Neural crest cell (in vitro differentiated cells): ENCODE measurements at regions not wholly inside any gene's neighbourhood (a gene's known extent, or its start where the extent isn't known, plus 50 kb on each side); places are given as distances from the start of the nearest gene placed in this dataset.

ENCODE experiments used
- DNase-seq: peaks from one replicate; pipeline ENCODE4 v3.0.0; 2021; ENCODE audit warnings: low read depth, mixed read lengths, low spot score
- H3K27ac Mint-ChIP-seq: one replicate; pipeline ENCODE4 v1.8.0; 2021; ENCODE audit warnings: mild to moderate bottlenecking, mixed read lengths; ENCODE audit not compliant: unreplicated experiment
- H3K27me3 Mint-ChIP-seq: 2 replicates; pipeline ENCODE4 v1.8.0; 2021; ENCODE audit warnings: low read depth, mild to moderate bottlenecking, mixed read lengths
- H3K36me3 Mint-ChIP-seq: 2 replicates; pipeline ENCODE4 v1.8.0; 2021; ENCODE audit warnings: low read depth, mild to moderate bottlenecking, mixed read lengths
- H3K4me1 Mint-ChIP-seq: 2 replicates; pipeline ENCODE4 v1.8.0; 2021; ENCODE audit warnings: mixed read lengths
- H3K4me3 Mint-ChIP-seq: one replicate; pipeline ENCODE4 v1.8.0; 2021; ENCODE audit warnings: mild to moderate bottlenecking, mixed read lengths
- H3K9me3 Mint-ChIP-seq: 2 replicates; pipeline ENCODE4 v1.8.0; 2021; ENCODE audit warnings: mixed read lengths
- TF ChIP-seq, protein P1 (sequence below): fragments of 200-600 bp; sonication (generic); conservative IDR thresholded peaks from 2 replicates; pipeline ENCODE4 v1.5.0; 2021; ENCODE audit warnings: antibody characterized with exemption, mild to moderate bottlenecking

DNA sequence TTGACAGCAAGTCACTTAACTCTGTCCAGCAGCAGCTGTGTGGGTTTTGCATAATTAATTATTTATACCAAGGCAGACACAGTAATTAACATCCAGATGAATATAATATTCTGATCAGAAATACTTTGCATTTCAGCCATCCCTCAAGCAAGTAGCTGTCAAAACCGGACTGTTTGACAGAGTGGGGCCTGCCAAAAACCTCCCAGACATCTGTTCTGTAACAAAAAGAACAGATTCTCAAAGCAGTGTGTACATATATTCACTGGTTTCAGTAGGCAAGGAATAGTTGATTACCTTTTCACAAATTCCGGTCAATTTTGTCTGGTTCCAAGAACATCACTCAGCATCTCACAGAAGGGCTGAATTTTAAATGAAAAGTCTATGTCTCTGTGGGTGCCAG, 291.6 kb downstream of the CMPK2 start:
- TF ChIP-seq, protein P1, sequence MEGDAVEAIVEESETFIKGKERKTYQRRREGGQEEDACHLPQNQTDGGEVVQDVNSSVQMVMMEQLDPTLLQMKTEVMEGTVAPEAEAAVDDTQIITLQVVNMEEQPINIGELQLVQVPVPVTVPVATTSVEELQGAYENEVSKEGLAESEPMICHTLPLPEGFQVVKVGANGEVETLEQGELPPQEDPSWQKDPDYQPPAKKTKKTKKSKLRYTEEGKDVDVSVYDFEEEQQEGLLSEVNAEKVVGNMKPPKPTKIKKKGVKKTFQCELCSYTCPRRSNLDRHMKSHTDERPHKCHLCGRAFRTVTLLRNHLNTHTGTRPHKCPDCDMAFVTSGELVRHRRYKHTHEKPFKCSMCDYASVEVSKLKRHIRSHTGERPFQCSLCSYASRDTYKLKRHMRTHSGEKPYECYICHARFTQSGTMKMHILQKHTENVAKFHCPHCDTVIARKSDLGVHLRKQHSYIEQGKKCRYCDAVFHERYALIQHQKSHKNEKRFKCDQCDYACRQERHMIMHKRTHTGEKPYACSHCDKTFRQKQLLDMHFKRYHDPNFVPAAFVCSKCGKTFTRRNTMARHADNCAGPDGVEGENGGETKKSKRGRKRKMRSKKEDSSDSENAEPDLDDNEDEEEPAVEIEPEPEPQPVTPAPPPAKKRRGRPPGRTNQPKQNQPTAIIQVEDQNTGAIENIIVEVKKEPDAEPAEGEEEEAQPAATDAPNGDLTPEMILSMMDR, result no peak
- Mint-ChIP-seq H3K27ac (no peak overlapping the region), H3K4me1 (peaks cover 16% of the 10 kb centered on the region), H3K36me3 (peaks cover 3% of the 10 kb centered on the region), H3K9me3 (peaks cover 9% of the 10 kb centered on the region), H3K27me3 (no peaks in the 10 kb centered on the region), H3K4me3 (no peak overlapping the region)
- DNase-seq, result no peak

DNA sequence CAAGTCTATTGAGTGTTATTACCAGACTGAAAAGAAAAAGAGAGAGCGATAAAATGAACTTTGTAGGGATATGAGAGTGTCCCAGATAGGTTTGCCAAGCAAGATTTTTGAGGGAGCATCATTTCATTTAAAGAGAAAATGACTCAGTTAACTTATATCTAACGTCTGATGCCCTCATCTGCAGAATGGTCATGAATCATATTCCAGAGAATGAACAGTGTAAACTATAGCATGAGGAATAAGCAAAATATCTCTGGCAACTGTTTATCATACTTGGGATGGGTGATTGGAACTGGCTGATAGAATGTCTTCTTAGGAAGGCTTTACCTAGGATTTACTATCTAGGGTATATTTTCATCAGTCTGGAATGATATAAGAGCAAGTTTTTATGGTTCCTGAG, 289.4 kb downstream of the CMPK2 start:
- H3K27ac Mint-ChIP-seq, result no peak overlapping the region
- peaks cover 2% of the 10 kb centered on the region for H3K9me3 Mint-ChIP-seq
- no peaks in the 10 kb centered on the region for H3K27me3 Mint-ChIP-seq
- H3K4me1 Mint-ChIP-seq, result peaks cover 16% of the 10 kb centered on the region
- TF ChIP-seq, protein P1, result no peak
- DNase-seq, result no peak
- no peak overlapping the region for H3K4me3 Mint-ChIP-seq
- H3K36me3 Mint-ChIP-seq, result no peaks in the 10 kb centered on the region

DNA sequence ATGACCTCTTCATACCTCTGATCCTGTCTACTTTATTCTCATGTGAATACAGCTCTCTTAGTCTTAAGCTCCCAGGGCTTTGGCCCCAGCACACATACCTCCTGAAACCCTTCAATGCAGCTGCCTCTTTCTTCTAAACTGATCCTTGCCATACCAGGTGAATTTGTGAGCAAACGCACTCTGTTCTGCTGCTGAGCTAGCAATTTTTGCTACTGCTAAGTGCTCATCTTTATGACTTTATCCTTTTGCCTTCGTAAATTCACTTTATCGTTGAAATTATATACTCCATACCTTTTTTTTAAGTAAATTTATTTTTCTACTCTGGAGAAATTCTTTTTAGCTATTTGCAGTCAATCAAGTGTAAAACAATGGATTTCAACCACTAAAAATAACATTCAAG, 287.7 kb downstream of the CMPK2 start:
- no peaks in the 10 kb centered on the region for H3K27me3 Mint-ChIP-seq
- H3K4me3 Mint-ChIP-seq, result no peak overlapping the region
- no peak overlapping the region for H3K27ac Mint-ChIP-seq
- peaks cover 7% of the 10 kb centered on the region for H3K4me1 Mint-ChIP-seq
- no peaks in the 10 kb centered on the region for H3K9me3 Mint-ChIP-seq
- H3K36me3 Mint-ChIP-seq, result no peaks in the 10 kb centered on the region
- no peak for DNase-seq
- TF ChIP-seq, protein P1, result no peak

DNA sequence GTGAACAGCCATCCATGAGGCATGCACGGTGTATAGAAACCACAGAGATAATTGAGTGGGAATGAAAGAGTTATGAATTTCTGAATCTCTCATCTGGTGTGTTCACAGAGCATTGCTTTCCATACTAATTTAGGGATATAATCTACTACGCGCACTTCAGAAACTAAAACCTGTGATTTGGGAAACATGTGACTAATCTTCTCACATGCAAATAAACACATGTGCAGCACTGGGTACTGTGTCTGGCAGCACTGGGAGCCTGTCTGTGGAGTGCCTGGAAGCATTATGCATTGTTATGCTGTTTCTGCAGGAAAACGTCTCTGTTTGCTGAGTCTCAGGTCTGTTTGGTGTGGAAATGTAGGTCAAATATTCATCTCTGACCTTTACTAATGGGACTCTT, 287.3 kb downstream of the CMPK2 start:
- no peaks in the 10 kb centered on the region for H3K9me3 Mint-ChIP-seq
- TF ChIP-seq, protein P1, result no peak
- no peak for DNase-seq
- no peak overlapping the region for H3K27ac Mint-ChIP-seq
- no peak overlapping the region for H3K4me3 Mint-ChIP-seq
- no peaks in the 10 kb centered on the region for H3K27me3 Mint-ChIP-seq
- H3K4me1 Mint-ChIP-seq, result peaks cover 4% of the 10 kb centered on the region
- no peaks in the 10 kb centered on the region for H3K36me3 Mint-ChIP-seq

DNA sequence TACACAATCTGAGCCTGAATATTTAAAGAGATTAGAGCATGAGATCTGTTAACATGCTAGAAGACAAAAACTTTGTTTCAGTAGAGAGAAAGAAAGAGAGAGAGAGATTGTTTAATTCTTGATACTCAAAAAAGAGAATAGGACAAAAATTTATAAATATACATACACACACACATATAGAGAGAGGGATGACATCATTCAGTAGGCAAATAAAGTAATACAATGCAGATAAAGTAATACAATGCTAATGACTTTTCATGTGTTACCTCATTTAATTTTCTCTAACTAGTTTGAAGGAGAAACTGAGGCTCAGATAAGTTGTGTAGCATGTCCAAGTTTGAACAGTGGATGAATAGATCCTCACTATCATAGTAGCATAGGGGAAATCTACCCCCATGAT, 286.4 kb downstream of the CMPK2 start:
- TF ChIP-seq, protein P1, result no peak
- Mint-ChIP-seq H3K4me1 (peaks cover 3% of the 10 kb centered on the region), H3K36me3 (no peaks in the 10 kb centered on the region), H3K27me3 (no peaks in the 10 kb centered on the region), H3K9me3 (peaks cover under 1% of the 10 kb centered on the region), H3K27ac (no peak overlapping the region), H3K4me3 (no peak overlapping the region)
- no peak for DNase-seq

DNA sequence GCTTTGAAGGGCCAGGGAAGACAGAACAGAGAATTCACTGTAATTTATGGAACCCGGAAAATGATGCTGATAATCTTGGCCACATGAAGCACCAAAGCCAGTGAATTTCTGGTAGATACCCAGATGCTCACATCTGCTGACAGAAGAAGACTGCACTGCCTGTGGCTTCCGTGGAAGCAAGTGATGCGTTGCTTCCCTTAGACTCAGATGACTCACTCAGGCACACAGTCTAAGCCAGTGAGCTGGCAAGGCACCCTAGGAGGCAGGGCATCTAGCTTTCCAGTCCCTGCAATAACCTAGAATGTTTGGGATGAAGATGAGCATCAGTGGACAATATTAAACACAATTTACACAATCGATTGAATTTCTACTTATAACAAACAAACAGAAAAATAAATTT, 284.7 kb downstream of the CMPK2 start:
- no peak overlapping the region for H3K4me3 Mint-ChIP-seq
- H3K9me3 Mint-ChIP-seq, result peaks cover 10% of the 10 kb centered on the region
- TF ChIP-seq, protein P1, result no peak
- no peaks in the 10 kb centered on the region for H3K36me3 Mint-ChIP-seq
- no peaks in the 10 kb centered on the region for H3K27me3 Mint-ChIP-seq
- H3K4me1 Mint-ChIP-seq, result peaks cover 3% of the 10 kb centered on the region
- no peak for DNase-seq
- no peak overlapping the region for H3K27ac Mint-ChIP-seq
